K562 (cell line): ENCODE measurements at regions not wholly inside any gene's neighbourhood (a gene's known extent, or its start where the extent isn't known, plus 50 kb on each side); places are given as distances from the start of the nearest gene placed in this dataset.

Source experiments
- ATAC-seq: fragments of 200-7000 bp; cut with Tn5 transposase; 3 replicates; pipeline ENCODE4 v1.9.1; 2020; ENCODE audit warnings: moderate library complexity
- BruUV-seq: library from RNA; stranded (reverse); fragments of 400-500 nt; replicated peaks from 2 replicates; lab custom pipeline; 2021; lab: Mats Ljungman, UMichigan
- CTCF ChIA-PET: fragments of 300-600 bp; formaldehyde crosslinking; extraction: SDS; loops from one replicate; lab custom pipeline; 2021; ENCODE audit warnings: low intra/inter-chr PET ratio; lab: Yijun Ruan, JAX
- POLR2A ChIA-PET: fragments of 300-600, 350-650 bp; sonication (Branson Sonifier 250); formaldehyde crosslinking; extraction: SDS; loops from one replicate; lab custom pipeline; 2021; ENCODE audit warnings: antibody characterized with exemption, inconsistent platforms; lab: Yijun Ruan, JAX
- DNase-seq, 4 experiments: peaks; one replicate each; pipeline versions ENCODE4 v3.0.0 to v3.0.0-alpha.2; 2011 to 2018; ENCODE audit warnings: low spot score in 3 of 4, mixed read lengths in 3 of 4; ENCODE audit errors: extremely low read depth in 1 of 4
- FAIRE-seq: peaks from 2 replicates; lab custom pipeline; 2011; peaks lifted over from hg19 to GRCh38; lab: Jason Lieb, UNC
- H2AFZ ChIP-seq: 2 replicates; pipeline ENCODE4 v1.6.0; 2011; ENCODE audit warnings: low read depth, low read length, control low read depth, inconsistent platforms
- H3K27ac ChIP-seq: fragments of 200-600 bp; 3 replicates; pipeline ENCODE4 v1.8.0; 2011; ENCODE audit warnings: low read depth, mild to moderate bottlenecking, control low read depth, inconsistent platforms, low read length, moderate library complexity, mixed read lengths; ENCODE audit errors: extremely low read depth
- H3K27me3 ChIP-seq, 2 experiments: fragments of 300-600 bp in 1 of 2; 2 replicates in 1 of 2; 3 replicates in 1 of 2; pipeline versions ENCODE4 v1.6.0 to v1.8.0; 2011; ENCODE audit warnings: inconsistent platforms in 2 of 2, low read length in 2 of 2, mild to moderate bottlenecking in 1 of 2, mixed read lengths in 1 of 2, moderate library complexity in 1 of 2; ENCODE audit not compliant: control insufficient read depth in 2 of 2, insufficient read depth in 2 of 2
- H3K36me3 ChIP-seq: fragments of 300-600 bp; 3 replicates; pipeline ENCODE4 v1.8.0; 2011; ENCODE audit warnings: mild to moderate bottlenecking, low read length, inconsistent platforms; ENCODE audit not compliant: control insufficient read depth, insufficient read depth
- H3K4me1 ChIP-seq, 2 experiments: fragments of 200-600 bp in 1 of 2; replicated peaks in 1 of 2; 2 replicates in 1 of 2; 3 replicates in 1 of 2; pipeline versions ENCODE4 v1.5.1 to v1.8.0; 2011; ENCODE audit warnings: inconsistent platforms in 2 of 2, low read length in 2 of 2, mild to moderate bottlenecking in 1 of 2, mixed read lengths in 1 of 2, moderate library complexity in 1 of 2; ENCODE audit not compliant: control insufficient read depth in 2 of 2, insufficient read depth in 2 of 2
- H3K4me2 ChIP-seq: 2 replicates; pipeline ENCODE4 v1.6.1; 2011; ENCODE audit warnings: low read length, control low read depth, inconsistent platforms, mixed read lengths; ENCODE audit not compliant: insufficient read depth
- H3K4me3 ChIP-seq: fragments of 200-600 bp; sonication (generic), shearing (Covaris generic); 2 replicates; pipeline ENCODE4 v1.5.1; 2016; ENCODE audit warnings: control low read depth, inconsistent platforms
- H3K79me2 ChIP-seq: fragments of 200-600 bp; 3 replicates; pipeline ENCODE4 v1.8.0; 2011; ENCODE audit warnings: low read length, inconsistent platforms; ENCODE audit not compliant: control insufficient read depth, insufficient read depth
- H3K9ac ChIP-seq, 2 experiments: 2 replicates each; pipeline versions ENCODE4 v1.6.0 to v1.6.1; 2011; ENCODE audit warnings: low read depth in 2 of 2, low read length in 2 of 2, control low read depth in 1 of 2, inconsistent platforms in 1 of 2, mild to moderate bottlenecking in 1 of 2, mixed read lengths in 1 of 2; ENCODE audit not compliant: insufficient read depth in 1 of 2
- H3K9me1 ChIP-seq: one replicate; pipeline ENCODE4 v1.6.0; 2011; ENCODE audit warnings: inconsistent platforms, mild to moderate bottlenecking, low read length, moderate library complexity; ENCODE audit not compliant: control insufficient read depth, insufficient read depth
- H3K9me3 ChIP-seq: replicated peaks from 2 replicates; pipeline ENCODE4 v1.5.1; 2011; ENCODE audit warnings: low read depth, low read length, inconsistent platforms; ENCODE audit not compliant: control insufficient read depth, insufficient read depth
- H4K20me1 ChIP-seq: replicated peaks from 2 replicates; pipeline ENCODE4 v1.6.1; 2011; ENCODE audit warnings: low read length, inconsistent platforms, mixed read lengths; ENCODE audit not compliant: control insufficient read depth, insufficient read depth
- KDM5B ChIP-seq: fragments of 200-600 bp; sonication (generic); IDR thresholded peaks from 2 replicates; pipeline ENCODE4 v1.6.1; 2012; ENCODE audit warnings: low read depth, mild to moderate bottlenecking, moderate library complexity, low read length, control low read depth, inconsistent platforms; ENCODE audit not compliant: insufficient replicate concordance
- LEF1 ChIP-seq: fragments of 450-650 bp; IDR thresholded peaks from 2 replicates; pipeline ENCODE4 v1.6.1; 2016; ENCODE audit warnings: mild to moderate bottlenecking
- MTA2 ChIP-seq: fragments of 450-650 bp; IDR thresholded peaks from 2 replicates; pipeline ENCODE4 v1.6.1; 2016; ENCODE audit warnings: low read depth
- RBBP5 ChIP-seq: fragments of 200-600 bp; sonication (generic); IDR thresholded peaks from 2 replicates; pipeline ENCODE4 v1.6.1; 2012; ENCODE audit warnings: borderline replicate concordance, mild to moderate bottlenecking, low read length, control low read depth, inconsistent platforms; ENCODE audit not compliant: insufficient read depth, poor library complexity, severe bottlenecking
- TAF15 ChIP-seq: fragments of 200-400 bp; formaldehyde crosslinking; IDR thresholded peaks from 2 replicates; pipeline ENCODE4 v1.6.1; 2017; ENCODE audit warnings: mild to moderate bottlenecking, low read depth, low read length, moderate library complexity
- WGBS: fragments of 100-300 bp; shearing (Covaris generic); methylation state at CpG from one replicate; pipeline ENCODE4 v1.1.6; 2016; ENCODE audit warnings: low coverage, mixed read lengths; ENCODE audit not compliant: insufficient coverage; ENCODE audit errors: missing lambda C conversion rate; 5-methylcytosine and 5-hydroxymethylcytosine counted together
- in situ Hi-C: fragments of 300-500 bp; cut with MboI; formaldehyde crosslinking; loops from 4 replicates; pipeline ENCODE4 v1.15.0; 2018; ENCODE audit warnings: inconsistent platforms, mixed read lengths
- intact Hi-C: fragments of 100-400 bp; cut with micrococcal nuclease; formaldehyde crosslinking; loops from 2 replicates; pipeline ENCODE4 v1.14.2; 2022
- TF ChIP-seq, protein P1 (sequence below): fragments of 450-650 bp; conservative IDR thresholded peaks from 2 replicates; pipeline ENCODE4 v1.6.1; 2016; ENCODE audit warnings: missing genetic modification characterization, low read depth, mild to moderate bottlenecking, control low read depth, missing compliant biosample characterization

DNA sequence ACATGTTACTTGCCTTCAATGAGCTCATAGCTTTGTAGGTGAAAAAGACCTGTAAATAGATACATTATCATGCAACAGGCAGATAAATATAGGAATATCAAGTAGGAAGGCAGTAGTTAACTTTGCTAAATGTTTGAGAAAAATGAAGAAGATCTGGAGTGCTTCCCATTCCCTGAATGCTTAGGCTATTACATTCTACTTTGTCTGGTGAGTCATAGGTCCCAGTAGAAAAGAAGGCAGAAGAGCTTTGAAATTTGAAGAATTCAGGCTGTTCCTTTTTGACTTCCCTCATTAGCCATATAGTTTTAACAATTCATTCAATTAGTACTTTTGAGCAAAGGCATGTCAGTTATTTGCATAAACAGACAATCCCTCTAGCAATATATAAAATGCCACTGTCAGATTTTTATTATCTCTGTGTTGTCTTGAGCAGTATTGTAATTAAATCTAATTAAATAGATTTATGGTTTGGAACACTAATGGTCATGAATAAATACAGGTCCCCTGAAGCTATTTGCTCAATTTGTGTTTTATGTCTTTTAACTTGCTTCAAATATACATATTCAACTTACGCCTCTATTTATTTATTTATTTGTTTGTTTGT lies 875.0 kb downstream of the REEP3 start:
- H3K4me1 ChIP-seq, result no peaks in the 10 kb centered on the region
- no peak for ATAC-seq
- H3K79me2 ChIP-seq, result no peaks in the 10 kb centered on the region
- WGBS, result 5% methylated on average over 1 of the region's 1 CpG
- in situ Hi-C loops, result no loop called here
- BruUV-seq, result no TSS peak
- no peak for DNase-seq
- no peaks in the 10 kb centered on the region for H3K27me3 ChIP-seq
- H3K9me3 ChIP-seq, result no peaks in the 10 kb centered on the region
- no peak overlapping the region for H3K4me2 ChIP-seq
- CTCF ChIA-PET, result no interaction called here
- intact Hi-C loops, result no loop called here
- POLR2A ChIA-PET, result no interaction called here
- no peaks in the 10 kb centered on the region for H3K9me1 ChIP-seq
- no peak for FAIRE-seq
- H3K9ac ChIP-seq, result no peak overlapping the region
- H2AFZ ChIP-seq, result no peak overlapping the region
- H4K20me1 ChIP-seq, result no peaks in the 10 kb centered on the region
- no peaks in the 10 kb centered on the region for H3K36me3 ChIP-seq
- no peak overlapping the region for H3K27ac ChIP-seq
- TF ChIP-seq KDM5B (no peak), TAF15 (no peak), MTA2 (no peak), RBBP5 (no peak), LEF1 (no peak)
- TF ChIP-seq, protein P1, sequence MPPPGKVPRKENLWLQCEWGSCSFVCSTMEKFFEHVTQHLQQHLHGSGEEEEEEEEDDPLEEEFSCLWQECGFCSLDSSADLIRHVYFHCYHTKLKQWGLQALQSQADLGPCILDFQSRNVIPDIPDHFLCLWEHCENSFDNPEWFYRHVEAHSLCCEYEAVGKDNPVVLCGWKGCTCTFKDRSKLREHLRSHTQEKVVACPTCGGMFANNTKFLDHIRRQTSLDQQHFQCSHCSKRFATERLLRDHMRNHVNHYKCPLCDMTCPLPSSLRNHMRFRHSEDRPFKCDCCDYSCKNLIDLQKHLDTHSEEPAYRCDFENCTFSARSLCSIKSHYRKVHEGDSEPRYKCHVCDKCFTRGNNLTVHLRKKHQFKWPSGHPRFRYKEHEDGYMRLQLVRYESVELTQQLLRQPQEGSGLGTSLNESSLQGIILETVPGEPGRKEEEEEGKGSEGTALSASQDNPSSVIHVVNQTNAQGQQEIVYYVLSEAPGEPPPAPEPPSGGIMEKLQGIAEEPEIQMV, result no peak
- TF ChIP-seq, all 486 proteins: peak for 0
- H3K4me3 ChIP-seq, result no peak overlapping the region
